CMK (cell line): ENCODE measurements at regions not wholly inside any gene's neighbourhood (a gene's known extent, or its start where the extent isn't known, plus 50 kb on each side); places are given as distances from the start of the nearest gene placed in this dataset.

ENCODE experiments used
- DNase-seq: peaks from one replicate; pipeline ENCODE4 v3.0.0-alpha.2; 2010; ENCODE audit warnings: low read depth

- no peak for DNase-seq
These were observed 301.8 kb upstream of the TMPO start for GRCh38 chr12:98213556-98213955.

DNA sequence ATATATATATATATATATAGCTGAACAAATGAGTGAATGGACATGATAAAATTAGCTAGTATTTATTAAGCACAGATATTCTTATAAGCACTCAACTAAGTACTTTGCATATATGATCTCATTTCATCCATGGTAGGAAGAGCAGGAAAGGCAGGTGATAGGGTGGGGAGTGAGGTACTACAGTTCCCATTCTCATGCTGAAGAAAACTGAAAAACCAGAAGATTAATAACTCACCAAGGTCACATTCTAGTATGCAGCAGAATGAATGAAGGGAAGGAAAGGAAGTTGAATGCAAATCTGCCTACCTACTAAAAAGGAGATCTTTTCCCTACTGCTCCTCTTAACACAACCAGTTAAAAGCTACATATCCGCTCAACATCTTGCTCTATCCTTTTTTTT, 298.1 kb upstream of the TMPO start:
- no peak for DNase-seq

DNA sequence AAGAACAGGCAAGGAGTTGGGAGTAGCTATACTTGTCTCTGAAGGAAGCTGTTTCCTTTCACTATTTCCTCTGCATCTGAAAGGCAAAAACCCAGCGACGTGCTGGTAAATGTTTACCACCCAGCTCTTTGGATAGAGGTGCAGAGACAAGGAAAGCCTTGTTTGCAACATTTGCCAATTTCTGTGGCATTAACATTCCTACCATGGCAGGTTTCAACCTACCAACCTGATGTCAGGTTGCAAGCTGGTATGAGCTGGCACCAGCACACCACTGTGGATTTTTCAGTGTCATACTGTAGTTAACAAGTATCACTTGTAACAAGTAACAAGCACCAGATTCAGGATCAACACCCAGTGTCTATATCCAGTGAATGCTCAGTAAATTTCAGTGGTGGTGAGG, 294.8 kb upstream of the TMPO start:
- DNase-seq: no peak

DNA sequence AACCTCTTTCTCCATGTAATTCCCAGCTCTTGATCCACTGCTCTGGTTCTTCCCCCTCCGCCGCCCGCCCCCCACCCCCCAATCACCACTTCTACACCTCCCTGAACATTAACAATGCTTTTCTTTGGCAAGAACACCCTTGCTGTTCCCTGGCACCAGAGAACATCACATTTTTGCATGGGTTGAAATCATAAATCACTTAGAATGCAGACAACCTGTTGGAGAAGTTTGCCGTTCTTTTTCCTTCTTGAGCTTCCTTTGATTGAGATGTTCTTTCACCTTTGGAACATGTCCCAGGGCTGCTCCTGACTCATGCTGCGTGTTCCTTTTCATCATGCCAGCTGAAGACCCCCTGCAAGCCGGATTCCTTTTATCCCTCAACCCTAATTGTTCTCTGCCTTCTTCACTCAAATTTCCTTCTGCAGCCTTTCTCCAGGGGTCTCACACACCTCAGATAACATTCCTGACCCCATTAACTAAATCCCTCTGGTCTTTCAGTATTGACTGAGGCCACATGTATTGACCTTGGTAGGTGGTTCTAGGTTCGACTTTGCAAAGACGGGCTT, 294.1 kb upstream of the TMPO start:
- no peak for DNase-seq

GRCh38 chr12:98222135-98222534, 293.3 kb upstream of the TMPO start:
- no peak for DNase-seq

- no peak for DNase-seq
These were observed 290.7 kb upstream of the TMPO start for GRCh38 chr12:98224584-98225221.

DNA sequence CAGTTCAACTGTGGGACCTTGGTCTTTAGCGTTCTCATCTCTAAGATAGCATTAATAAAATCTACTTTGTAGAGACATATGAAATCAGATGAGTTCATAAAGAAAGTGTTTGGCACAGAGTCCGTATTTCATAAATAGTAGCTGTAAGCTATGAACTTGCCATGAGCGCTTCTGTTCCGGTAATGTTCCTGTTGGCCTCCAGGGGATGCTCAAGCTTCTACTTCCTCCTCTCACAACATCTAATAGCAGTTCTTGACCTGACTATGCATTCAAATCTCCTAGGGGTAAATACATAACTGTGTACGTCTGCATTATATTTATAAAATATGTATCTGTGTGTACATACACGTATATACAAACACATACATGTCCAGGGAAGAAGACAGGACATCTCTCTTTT, 288.2 kb upstream of the TMPO start:
- DNase-seq: no peak

GRCh38 chr12:98228683-98229539, 286.5 kb upstream of the TMPO start:
- DNase-seq: no peak

GRCh38 chr12:98229540-98229924, 285.9 kb upstream of the TMPO start:
- DNase-seq: no peak

GRCh38 chr12:98232753-98233390, 282.5 kb upstream of the TMPO start:
- DNase-seq: no peak

GRCh38 chr12:98235301-98235700, 280.1 kb upstream of the TMPO start:
- no peak for DNase-seq

DNA sequence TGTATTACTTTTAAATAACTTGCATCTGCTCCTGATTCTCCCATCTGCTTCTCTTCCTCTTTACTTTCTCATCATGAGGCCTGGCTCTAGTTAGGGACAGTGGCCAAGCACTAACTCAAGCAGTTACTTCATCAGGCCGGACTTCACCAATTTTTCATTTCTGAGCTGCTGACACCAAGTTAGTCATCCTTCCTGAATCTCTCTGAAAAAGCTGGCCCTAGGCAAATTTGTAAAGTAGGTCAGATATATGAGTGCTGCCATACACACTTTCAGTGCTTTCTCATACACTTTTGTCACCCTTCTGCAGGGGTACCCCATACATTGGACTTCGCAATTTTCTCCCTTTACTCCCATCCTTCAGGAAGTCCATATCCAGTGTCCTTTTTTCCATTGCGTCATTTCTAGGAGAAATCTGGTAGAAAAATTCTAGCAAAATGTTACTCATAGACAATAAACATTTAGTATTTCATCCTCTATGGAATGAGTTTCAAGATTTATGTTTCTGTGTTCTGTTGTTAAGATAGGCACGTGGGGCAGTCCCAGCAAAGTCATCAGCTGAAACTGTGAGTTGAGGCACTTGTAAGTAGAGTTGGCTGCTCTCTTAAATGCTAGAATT, 276.8 kb upstream of the TMPO start:
- no peak for DNase-seq

GRCh38 chr12:98243190-98243589, 272.2 kb upstream of the TMPO start:
- DNase-seq: no peak

- no peak for DNase-seq
These were observed 271.3 kb upstream of the TMPO start for GRCh38 chr12:98244136-98244535.

DNA sequence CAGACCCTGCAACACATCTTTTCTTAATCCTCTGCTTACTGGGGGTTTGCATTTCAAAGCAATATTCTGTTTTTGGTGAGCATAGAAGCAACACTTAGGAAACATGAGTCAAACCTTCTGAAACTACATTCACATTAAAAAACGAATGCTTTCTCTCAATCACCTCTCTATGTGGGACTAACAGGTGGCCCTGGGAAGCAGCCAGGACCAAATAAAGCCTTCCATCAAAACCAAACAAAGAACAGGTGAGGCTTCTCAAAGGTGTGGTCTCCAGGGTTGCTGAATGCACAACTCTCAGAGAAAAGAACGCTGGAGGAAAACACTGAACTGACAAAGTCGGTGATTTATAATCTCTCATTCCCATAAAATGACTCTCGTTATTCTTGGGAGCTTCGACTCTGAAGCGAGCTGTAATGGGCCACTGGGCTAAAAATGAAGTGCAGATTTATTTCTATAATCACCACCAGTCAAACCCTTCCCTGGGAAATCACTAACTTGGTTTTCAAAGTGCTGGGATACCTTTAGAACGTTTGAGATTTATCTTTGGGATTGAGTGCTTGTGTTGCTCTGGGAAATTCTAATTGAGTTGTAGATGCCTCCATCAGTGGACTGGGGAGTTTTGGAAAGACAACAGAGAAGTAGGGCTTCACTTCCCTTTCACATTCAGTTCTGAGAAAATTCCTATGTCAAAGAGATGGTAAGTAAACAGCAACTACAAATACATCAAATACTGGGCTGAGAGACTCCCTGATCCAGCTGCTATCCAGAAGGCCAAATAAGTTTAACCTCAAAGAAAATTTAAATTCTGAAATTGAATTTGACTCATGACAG, 262.0 kb upstream of the TMPO start:
- no peak for DNase-seq

DNA sequence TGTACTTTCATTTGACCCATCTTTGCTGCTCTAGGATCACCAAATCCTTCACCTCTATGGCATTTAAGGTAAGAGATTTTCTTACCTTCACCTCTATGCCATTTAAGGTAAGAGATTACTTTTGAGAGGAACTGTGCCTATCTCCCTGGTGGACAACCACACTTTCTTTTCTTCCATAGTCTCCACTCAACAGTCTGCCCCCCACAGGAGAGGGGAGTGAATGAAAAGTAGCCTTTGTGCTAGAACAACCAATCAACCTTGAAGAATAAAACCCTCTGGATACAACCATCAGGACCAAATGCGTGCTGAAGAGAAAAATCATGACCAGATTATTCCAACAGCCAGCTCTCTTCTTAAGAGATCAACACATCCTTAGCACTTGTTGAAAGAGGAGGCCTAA, 258.6 kb upstream of the TMPO start:
- no peak for DNase-seq

DNA sequence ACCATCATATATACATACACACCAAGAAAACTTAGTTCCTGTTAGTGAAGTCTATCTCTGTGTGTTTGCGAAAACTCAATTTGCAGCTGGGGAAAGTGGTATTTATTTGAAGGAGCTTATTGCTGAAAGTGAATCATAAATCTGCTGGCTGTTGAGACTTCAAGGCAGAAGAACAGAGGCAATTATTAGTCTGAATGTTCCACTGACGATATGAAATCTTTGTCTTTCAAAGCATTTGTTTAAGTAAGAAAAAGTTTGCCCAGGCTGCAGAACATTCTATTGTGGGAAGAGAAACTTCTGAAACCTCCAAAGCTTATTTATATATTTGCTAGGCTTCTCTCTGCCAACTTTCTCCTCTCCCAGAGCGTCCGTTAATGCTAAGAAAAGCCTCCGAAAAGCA, 255.7 kb upstream of the TMPO start:
- DNase-seq: no peak

- no peak for DNase-seq
These were observed 255.1 kb upstream of the TMPO start for GRCh38 chr12:98260276-98260675.

- DNase-seq: no peak
These were observed 252.5 kb upstream of the TMPO start for GRCh38 chr12:98262902-98263301.

DNA sequence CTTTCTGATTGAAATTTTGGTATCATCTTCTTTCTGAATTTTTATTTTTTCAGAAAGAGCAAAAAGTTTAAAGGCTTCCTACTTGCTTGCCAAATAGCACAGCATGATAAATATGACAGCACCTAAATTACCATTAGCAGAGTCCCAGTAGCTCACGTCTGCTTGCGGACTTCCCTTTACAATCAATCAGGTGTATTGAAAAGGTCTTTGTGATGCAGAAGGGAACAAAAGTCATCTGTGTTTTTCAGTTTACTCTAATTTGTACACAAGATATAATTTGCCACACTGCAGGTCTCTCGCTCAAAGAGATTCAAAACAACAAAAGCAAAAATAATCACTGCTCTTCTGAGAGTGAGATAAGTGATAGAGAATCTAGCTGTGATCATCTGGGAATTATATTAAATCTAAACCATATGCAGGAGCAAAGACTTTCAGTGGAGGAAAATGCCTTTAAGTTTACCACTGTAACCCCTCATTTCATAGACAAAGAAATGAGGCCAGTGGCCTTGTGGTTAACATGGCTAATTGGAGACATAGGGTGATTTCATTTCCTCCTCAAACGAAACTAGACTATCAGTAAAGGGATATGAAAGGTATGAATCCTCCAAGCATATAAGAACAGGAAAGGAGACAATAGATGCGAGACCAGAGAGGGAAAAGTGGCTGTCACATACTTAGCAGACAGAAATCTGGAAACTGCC, 240.8 kb upstream of the TMPO start:
- DNase-seq: no peak

GRCh38 chr12:98275131-98275475, 240.3 kb upstream of the TMPO start:
- no peak for DNase-seq
